NCI-H2196 treated with DMSO at 0.1 percent for 48 hours (cell line): ENCODE measurements at regions not wholly inside any gene's neighbourhood (a gene's known extent, or its start where the extent isn't known, plus 50 kb on each side); places are given as distances from the start of the nearest gene placed in this dataset.
"Not testable (repeated sequence)": the region's sequence is repeated elsewhere in the genome, so short reads cannot be mapped to it uniquely, and the experiment has no call there.

Experiments used
- DNase-seq: peaks from one replicate; lab custom pipeline; 2025; ENCODE audit not compliant: unreplicated experiment; lab: John Stamatoyannopoulos, UW

GRCh38 chr3:194908972-194909371, 223.3 kb downstream of the FAM43A start:
- no peak for DNase-seq

GRCh38 chr3:194910414-194910984, 224.8 kb downstream of the FAM43A start:
- no peak for DNase-seq

DNA sequence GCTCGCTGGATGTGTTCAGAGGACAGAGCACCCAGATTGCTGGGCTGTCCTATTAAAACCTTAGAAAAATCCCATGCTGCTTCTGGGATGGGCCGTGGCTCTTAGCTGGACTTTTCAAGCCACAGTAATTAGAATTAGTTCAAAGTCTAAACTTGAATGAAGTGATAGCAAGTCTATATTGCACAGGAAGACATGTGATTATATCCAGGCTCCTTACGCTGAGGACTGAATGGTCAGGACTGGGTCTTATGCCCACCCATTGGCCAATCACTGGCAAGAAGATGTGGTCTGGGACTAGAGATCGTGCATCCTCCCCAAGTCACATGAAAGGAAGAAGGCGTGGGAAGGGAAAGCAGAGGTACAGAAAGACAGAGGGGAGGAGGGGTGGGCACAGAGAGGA, 227.6 kb downstream of the FAM43A start:
- no peak for DNase-seq

GRCh38 chr3:194924889-194925288, 239.2 kb downstream of the FAM43A start:
- DNase-seq, result not testable (repeated sequence)

GRCh38 chr3:194925614-194926013, 239.9 kb downstream of the FAM43A start:
- DNase-seq, result no peak

DNA sequence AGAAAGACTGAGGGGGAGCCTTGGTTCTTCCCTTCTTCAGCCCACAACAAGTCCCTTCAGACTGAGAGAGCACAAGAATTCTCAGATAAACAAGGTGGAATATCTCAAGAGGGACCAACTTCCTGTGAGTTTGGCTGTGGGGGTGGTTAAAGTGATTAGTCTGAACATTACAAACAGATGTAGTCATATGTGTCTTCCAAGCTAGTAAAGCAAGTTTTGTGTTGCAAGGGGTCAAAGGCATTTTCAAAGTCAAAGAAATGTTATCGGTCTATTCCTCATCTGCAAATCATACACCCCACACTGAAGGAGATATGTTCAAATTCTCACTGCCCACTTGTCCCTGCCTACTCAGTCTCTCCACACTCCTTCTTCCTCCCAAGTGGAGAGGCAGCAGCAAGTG, 242.5 kb downstream of the FAM43A start:
- DNase-seq, result no peak

- no peak for DNase-seq
Measured at GRCh38 chr3:194928831-194929577, 243.3 kb downstream of the FAM43A start.

DNA sequence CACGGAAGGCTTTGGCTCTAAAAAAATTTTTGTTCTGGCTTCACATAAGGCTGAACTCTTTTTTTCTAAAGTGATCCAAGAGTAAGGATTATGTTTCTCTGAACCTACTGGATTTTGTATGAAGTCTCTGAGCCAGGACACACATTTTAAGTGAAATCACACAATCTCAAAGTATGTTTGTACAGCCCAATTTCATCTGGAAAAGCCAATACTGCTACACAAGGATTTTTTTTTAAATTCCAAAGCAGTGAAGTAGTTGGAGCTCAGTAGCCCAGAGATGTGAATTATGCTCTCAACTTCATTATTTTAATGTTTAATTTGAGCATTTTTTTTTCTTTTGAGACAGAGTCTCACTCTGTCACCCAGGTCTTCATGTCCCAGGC, 243.9 kb downstream of the FAM43A start:
- no peak for DNase-seq

DNA sequence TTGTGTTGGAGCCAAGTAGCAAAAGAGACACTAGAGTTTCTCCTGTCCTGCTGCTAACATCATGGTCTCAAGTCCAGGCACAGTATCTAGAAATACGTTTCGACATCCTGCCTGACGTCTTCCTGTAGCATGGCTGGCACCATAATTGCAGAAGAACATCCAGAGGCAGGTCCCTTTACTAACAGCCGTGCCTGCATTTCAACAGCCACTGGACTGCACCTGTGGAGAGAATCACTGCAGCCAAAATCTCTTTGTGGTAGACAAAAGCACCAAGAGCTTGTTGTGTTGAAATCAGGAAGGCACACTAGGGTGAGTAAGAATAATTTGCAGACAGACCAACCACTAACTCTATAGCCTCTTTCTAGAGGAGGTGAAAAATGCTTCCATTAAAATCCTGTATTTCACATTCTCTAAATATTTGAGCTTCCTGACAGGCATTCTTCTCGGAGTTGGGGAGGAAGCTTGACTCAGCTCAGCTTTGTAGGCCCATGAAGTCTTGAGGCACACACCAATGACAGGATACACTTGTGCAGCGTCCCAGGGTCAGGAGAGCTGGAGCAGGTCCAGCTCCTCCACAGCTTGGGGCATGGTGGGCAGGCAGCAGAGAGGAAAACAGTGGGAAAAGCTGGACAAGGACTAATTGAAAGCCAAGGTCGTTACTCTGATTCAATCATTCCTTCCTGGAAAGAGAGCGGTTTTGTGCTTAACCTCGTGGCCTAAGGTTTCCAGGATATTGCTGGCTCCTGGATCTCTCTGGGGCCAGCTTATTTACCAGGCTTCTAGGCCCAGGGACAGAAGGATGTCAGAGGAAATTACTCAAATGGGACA, 244.9 kb downstream of the FAM43A start:
- DNase-seq, result no peak

DNA sequence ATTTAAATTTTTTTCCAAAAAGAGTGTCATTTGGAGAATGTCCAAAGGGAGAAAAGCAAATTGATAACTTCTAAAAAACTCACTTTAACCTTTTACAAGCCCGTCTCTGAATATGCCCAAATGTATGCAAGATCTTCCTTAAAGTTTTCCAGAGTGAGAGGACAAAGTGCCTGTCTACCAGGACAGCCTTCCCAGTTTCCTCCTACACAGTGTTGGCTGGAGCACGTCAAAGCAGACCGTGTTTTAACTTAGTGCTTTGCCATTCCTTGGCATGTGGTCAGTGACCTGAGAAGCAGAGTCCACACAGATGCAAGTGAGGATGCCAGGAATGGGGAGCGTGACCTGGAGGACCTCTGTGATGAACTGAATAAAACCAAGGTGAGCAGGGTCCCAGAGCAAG, 245.7 kb downstream of the FAM43A start:
- DNase-seq, result no peak

DNA sequence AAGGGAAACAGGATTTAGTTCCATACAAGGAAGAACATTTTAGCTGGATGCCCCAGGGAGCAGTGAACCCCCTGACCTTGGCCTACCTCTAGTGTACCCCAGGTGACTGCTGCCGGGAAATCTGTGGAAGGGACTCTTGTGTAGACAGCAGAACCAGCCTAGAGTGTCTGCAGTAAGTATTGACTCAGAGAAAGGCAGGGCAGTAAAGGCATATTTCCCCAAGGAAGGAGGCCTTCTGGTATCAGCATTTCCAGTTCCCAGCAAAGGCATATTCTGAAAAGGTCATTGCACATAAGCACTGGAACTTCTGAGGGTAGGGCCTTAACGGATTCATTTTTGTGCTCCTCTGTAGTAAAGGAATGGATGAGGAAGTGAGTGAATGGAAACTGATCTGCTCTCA, 246.2 kb downstream of the FAM43A start:
- DNase-seq, result no peak

DNA sequence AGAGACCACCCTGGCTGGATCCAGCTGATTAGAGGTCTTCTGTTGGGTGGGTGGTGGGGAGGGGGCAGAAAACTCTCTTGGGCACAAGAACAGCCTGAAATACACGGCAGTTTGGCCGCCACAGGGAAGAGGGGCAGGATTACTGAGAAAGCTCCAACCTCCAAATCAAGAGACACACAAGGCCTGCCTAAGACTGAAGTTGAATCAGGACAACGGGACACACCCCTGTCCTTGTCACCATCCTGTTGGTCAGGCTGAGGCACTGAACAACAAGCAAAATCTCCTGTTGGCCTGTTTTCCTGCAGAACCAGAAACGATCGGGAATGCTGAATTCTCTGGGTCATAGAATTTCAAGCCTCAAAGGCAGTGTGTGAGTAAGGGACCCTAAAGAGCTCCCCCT, 247.8 kb downstream of the FAM43A start:
- no peak for DNase-seq

DNA sequence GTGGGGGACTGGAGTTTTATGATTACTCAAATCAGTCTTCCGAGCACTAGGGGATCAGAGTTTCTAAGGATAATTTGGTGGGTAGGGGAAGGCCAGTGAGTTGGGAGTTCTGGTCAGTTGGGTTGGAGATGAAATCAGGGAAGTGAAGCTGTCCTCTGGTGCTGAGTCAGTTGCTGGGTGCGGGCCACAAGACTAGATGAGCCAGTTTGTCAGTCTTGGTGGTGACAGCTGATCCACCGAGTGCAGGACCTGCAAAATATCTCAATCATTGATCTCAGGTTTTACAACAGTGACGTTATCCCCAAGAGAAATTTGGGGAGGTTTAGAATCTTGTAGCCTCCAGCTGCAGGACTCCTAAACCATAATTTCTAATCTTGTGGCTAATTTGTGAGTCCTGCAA, 249.4 kb downstream of the FAM43A start:
- DNase-seq, result no peak

GRCh38 chr3:194935632-194936470, 250.2 kb downstream of the FAM43A start:
- no peak for DNase-seq

GRCh38 chr3:194936659-194937058, 251.0 kb downstream of the FAM43A start:
- DNase-seq, result no peak

DNA sequence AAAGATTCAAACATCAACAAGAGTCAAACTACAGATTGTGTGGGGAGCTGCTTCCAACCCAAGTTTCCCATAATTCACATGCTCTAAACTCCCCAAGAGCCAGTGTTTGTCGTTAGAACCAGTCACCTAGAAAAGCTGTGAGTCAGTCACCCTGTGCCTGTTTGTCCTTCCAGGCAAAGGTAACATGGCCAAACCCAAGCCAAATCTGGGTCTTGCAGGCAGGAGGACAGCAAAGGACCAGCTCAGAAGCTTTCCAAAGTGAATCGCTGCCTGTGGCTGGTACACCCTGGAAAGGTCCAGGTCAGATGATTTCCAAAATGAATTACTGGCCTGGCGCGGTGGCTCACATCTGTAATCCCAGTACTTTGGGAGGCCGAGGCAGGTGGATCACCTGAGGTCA, 251.5 kb downstream of the FAM43A start:
- DNase-seq, result no peak

DNA sequence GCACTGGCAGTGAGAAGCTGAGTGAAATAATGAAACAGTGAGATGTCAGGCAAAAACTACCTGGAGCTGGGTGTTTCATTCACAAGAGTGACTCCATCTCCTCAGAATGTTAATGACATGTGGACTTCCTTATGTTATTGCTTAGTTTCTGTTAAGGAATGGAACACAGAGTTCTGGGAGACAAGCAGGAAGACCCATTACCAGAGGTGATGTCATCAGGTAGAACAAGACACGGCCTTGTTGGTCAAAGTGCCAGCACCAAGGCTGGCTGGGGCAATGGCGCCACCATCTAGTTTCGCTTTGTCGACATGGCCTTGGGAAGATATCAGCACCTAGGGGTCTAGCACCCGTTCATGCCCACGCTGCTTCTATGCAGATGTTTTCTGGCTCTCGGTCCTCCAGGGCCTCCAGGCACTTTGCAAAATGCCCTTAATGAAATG, 252.2 kb downstream of the FAM43A start:
- no peak for DNase-seq

DNA sequence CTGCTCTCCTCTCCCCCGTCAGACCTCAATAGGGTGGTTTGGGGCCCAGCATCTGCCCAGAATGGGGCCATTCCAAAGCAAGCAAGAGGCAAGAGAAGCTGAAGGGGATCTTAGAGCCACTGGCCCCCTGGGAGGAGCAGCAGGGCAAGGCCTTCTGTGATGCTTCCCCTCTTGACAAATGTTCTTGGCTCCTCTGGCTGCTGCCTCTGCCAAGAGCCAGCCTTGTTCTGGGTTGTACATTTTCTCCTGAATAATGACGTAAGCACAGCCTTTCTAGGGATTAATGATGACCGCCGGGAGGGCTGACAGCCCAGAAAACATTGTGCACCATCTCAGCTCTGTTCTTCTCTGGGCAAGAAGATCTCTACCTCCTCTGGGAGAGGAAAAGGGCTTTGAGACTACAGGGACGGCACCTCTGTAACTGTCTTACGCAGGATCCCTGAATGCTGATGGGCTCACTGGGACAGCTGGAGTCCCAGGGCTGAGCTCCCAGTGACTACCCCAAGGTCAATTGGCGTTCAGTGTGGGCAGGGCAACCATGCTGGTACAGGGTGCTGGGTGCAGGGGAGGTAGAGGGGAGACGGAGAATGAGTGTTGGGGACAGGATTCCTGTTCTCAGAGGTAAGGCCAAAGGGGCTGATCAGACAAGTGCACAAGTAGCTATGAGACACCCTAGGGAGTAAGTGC, 253.3 kb downstream of the FAM43A start:
- DNase-seq, result no peak

GRCh38 chr3:194939532-194939909, 253.8 kb downstream of the FAM43A start:
- DNase-seq, result no peak

DNA sequence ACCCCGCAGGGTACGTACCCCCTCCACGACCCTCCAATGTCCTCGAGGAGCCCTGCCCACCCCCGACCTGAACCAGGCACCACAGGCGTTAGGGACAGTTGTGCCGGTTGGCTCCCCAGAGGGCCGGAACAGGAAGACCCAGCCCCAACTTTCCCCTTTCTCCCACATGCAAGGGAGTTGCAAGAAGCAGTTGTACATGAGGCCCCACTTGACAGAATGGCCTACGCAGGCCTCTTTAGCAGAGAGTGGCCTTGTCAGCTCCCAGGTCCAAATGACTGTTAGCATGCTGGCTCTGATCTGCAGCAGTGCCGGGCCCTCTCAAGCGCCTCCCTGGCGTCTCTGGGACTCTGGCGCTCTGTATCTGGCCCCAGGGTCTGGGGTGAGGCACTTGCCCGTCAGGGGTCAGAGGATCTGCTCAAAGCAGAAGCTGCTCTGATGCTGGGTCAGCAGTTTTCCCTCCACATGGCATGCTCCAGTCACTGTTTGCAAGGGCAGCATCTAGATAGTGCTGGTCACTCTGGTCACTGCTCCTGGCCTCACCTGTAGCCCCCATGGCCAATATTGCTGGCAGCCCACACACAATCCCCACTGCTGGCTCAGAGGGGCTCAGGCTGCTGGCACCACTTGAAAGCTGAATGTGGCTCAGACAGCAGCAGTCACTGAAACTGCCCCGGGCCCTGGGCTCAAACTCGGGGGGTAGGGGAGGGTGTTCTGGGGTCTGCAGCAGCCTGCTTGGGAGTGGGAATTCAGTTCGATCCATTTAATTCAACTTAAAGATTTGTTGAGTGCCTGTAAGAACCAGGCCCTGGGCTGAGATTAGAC, 254.5 kb downstream of the FAM43A start:
- DNase-seq, result no peak
